T-helper 22 cell (primary cell): ENCODE measurements at regions not wholly inside any gene's neighbourhood (a gene's known extent, or its start where the extent isn't known, plus 50 kb on each side); places are given as distances from the start of the nearest gene placed in this dataset.

ENCODE experiments used
- DNase-seq: peaks from one replicate; pipeline ENCODE4 v3.0.0-alpha.2; 2020; ENCODE audit warnings: low read depth

- no peak for DNase-seq
Observed at GRCh38 chr12:4134448-4135263, 138.9 kb upstream of the CCND2 start.

GRCh38 chr12:4133636-4134447 lies 139.7 kb upstream of the CCND2 start:
- DNase-seq = no peak

GRCh38 chr12:4133029-4133428 lies 140.5 kb upstream of the CCND2 start:
- no peak for DNase-seq

- no peak for DNase-seq
Observed at GRCh38 chr12:4121506-4122020, 152.0 kb upstream of the CCND2 start.

GRCh38 chr12:4120316-4120917 lies 153.1 kb upstream of the CCND2 start:
- DNase-seq = no peak

- DNase-seq = no peak
Observed at GRCh38 chr12:4119157-4119761, 154.3 kb upstream of the CCND2 start.

GRCh38 chr12:4118601-4119156 lies 154.9 kb upstream of the CCND2 start:
- no peak for DNase-seq

GRCh38 chr12:4118017-4118510 lies 155.5 kb upstream of the CCND2 start:
- DNase-seq = no peak

- DNase-seq = no peak
Observed at GRCh38 chr12:4117386-4118016, 156.1 kb upstream of the CCND2 start.

- no peak for DNase-seq
Observed at GRCh38 chr12:4116251-4117111, 157.1 kb upstream of the CCND2 start.

GRCh38 chr12:4115570-4115969 lies 158.0 kb upstream of the CCND2 start:
- DNase-seq = no peak

GRCh38 chr12:4114986-4115385 lies 158.6 kb upstream of the CCND2 start:
- DNase-seq = peak; percentile 12

- no peak for DNase-seq
Observed at GRCh38 chr12:4112734-4113325, 160.7 kb upstream of the CCND2 start.

- no peak for DNase-seq
Observed at GRCh38 chr12:4112290-4112689, 161.3 kb upstream of the CCND2 start.

GRCh38 chr12:4111010-4111409 lies 162.6 kb upstream of the CCND2 start:
- DNase-seq = no peak

- DNase-seq = no peak
Observed at GRCh38 chr12:4109826-4110225, 163.7 kb upstream of the CCND2 start.

GRCh38 chr12:4108803-4109345 lies 164.7 kb upstream of the CCND2 start:
- no peak for DNase-seq

- DNase-seq = no peak
Observed at GRCh38 chr12:4107911-4108697, 165.5 kb upstream of the CCND2 start.

- DNase-seq = peak; percentile 57
Observed at GRCh38 chr12:4107436-4107878, 166.1 kb upstream of the CCND2 start.
